K562 (cell line): ENCODE measurements at regions not wholly inside any gene's neighbourhood (a gene's known extent, or its start where the extent isn't known, plus 50 kb on each side); places are given as distances from the start of the nearest gene placed in this dataset.

Experiments used
- ATAC-seq: fragments of 200-7000 bp; cut with Tn5 transposase; 3 replicates; pipeline ENCODE4 v1.9.1; 2020; ENCODE audit warnings: moderate library complexity
- BruUV-seq: library from RNA; stranded (reverse); fragments of 400-500 nt; replicated peaks from 2 replicates; lab custom pipeline; 2021; lab: Mats Ljungman, UMichigan
- CTCF ChIA-PET: fragments of 300-600 bp; formaldehyde crosslinking; extraction: SDS; loops from one replicate; lab custom pipeline; 2021; ENCODE audit warnings: low intra/inter-chr PET ratio; lab: Yijun Ruan, JAX
- POLR2A ChIA-PET: fragments of 300-600, 350-650 bp; sonication (Branson Sonifier 250); formaldehyde crosslinking; extraction: SDS; loops from one replicate; lab custom pipeline; 2021; ENCODE audit warnings: antibody characterized with exemption, inconsistent platforms; lab: Yijun Ruan, JAX
- DNase-seq, 4 experiments: peaks; one replicate each; pipeline versions ENCODE4 v3.0.0 to v3.0.0-alpha.2; 2011 to 2018; ENCODE audit warnings: low spot score in 3 of 4, mixed read lengths in 3 of 4; ENCODE audit errors: extremely low read depth in 1 of 4
- FAIRE-seq: peaks from 2 replicates; lab custom pipeline; 2011; peaks lifted over from hg19 to GRCh38; lab: Jason Lieb, UNC
- H2AFZ ChIP-seq: 2 replicates; pipeline ENCODE4 v1.6.0; 2011; ENCODE audit warnings: low read depth, low read length, control low read depth, inconsistent platforms
- H3K27ac ChIP-seq: fragments of 200-600 bp; 3 replicates; pipeline ENCODE4 v1.8.0; 2011; ENCODE audit warnings: low read depth, mild to moderate bottlenecking, control low read depth, inconsistent platforms, low read length, moderate library complexity, mixed read lengths; ENCODE audit errors: extremely low read depth
- H3K27me3 ChIP-seq, 2 experiments: fragments of 300-600 bp in 1 of 2; 2 replicates in 1 of 2; 3 replicates in 1 of 2; pipeline versions ENCODE4 v1.6.0 to v1.8.0; 2011; ENCODE audit warnings: inconsistent platforms in 2 of 2, low read length in 2 of 2, mild to moderate bottlenecking in 1 of 2, mixed read lengths in 1 of 2, moderate library complexity in 1 of 2; ENCODE audit not compliant: control insufficient read depth in 2 of 2, insufficient read depth in 2 of 2
- H3K36me3 ChIP-seq: fragments of 300-600 bp; 3 replicates; pipeline ENCODE4 v1.8.0; 2011; ENCODE audit warnings: mild to moderate bottlenecking, low read length, inconsistent platforms; ENCODE audit not compliant: control insufficient read depth, insufficient read depth
- H3K4me1 ChIP-seq, 2 experiments: fragments of 200-600 bp in 1 of 2; replicated peaks in 1 of 2; 2 replicates in 1 of 2; 3 replicates in 1 of 2; pipeline versions ENCODE4 v1.5.1 to v1.8.0; 2011; ENCODE audit warnings: inconsistent platforms in 2 of 2, low read length in 2 of 2, mild to moderate bottlenecking in 1 of 2, mixed read lengths in 1 of 2, moderate library complexity in 1 of 2; ENCODE audit not compliant: control insufficient read depth in 2 of 2, insufficient read depth in 2 of 2
- H3K4me2 ChIP-seq: 2 replicates; pipeline ENCODE4 v1.6.1; 2011; ENCODE audit warnings: low read length, control low read depth, inconsistent platforms, mixed read lengths; ENCODE audit not compliant: insufficient read depth
- H3K4me3 ChIP-seq: fragments of 200-600 bp; sonication (generic), shearing (Covaris generic); 2 replicates; pipeline ENCODE4 v1.5.1; 2016; ENCODE audit warnings: control low read depth, inconsistent platforms
- H3K79me2 ChIP-seq: fragments of 200-600 bp; 3 replicates; pipeline ENCODE4 v1.8.0; 2011; ENCODE audit warnings: low read length, inconsistent platforms; ENCODE audit not compliant: control insufficient read depth, insufficient read depth
- H3K9ac ChIP-seq, 2 experiments: 2 replicates each; pipeline versions ENCODE4 v1.6.0 to v1.6.1; 2011; ENCODE audit warnings: low read depth in 2 of 2, low read length in 2 of 2, control low read depth in 1 of 2, inconsistent platforms in 1 of 2, mild to moderate bottlenecking in 1 of 2, mixed read lengths in 1 of 2; ENCODE audit not compliant: insufficient read depth in 1 of 2
- H3K9me1 ChIP-seq: one replicate; pipeline ENCODE4 v1.6.0; 2011; ENCODE audit warnings: inconsistent platforms, mild to moderate bottlenecking, low read length, moderate library complexity; ENCODE audit not compliant: control insufficient read depth, insufficient read depth
- H3K9me3 ChIP-seq: replicated peaks from 2 replicates; pipeline ENCODE4 v1.5.1; 2011; ENCODE audit warnings: low read depth, low read length, inconsistent platforms; ENCODE audit not compliant: control insufficient read depth, insufficient read depth
- H4K20me1 ChIP-seq: replicated peaks from 2 replicates; pipeline ENCODE4 v1.6.1; 2011; ENCODE audit warnings: low read length, inconsistent platforms, mixed read lengths; ENCODE audit not compliant: control insufficient read depth, insufficient read depth
- BACH1 ChIP-seq: fragments of 200-800 bp; sonication (Bioruptor generic); IDR thresholded peaks from 2 replicates; pipeline ENCODE4 v1.6.1; 2016; ENCODE audit warnings: missing genetic modification characterization, missing compliant biosample characterization
- CCAR2 ChIP-seq: fragments of 200-400 bp; formaldehyde crosslinking; IDR thresholded peaks from 2 replicates; pipeline ENCODE4 v1.6.1; 2017; ENCODE audit warnings: mild to moderate bottlenecking, low read depth, low read length
- GATAD2B ChIP-seq: fragments of 450-650 bp; IDR thresholded peaks from 2 replicates; pipeline ENCODE4 v1.6.1; 2017; ENCODE audit warnings: mild to moderate bottlenecking, borderline replicate concordance
- IFI16 ChIP-seq: fragments of 250-450 bp; sonication (Bioruptor Pico); IDR thresholded peaks from 2 replicates; pipeline ENCODE4 v2.1.2; 2022; ENCODE audit warnings: mild to moderate bottlenecking, inconsistent platforms
- PHF20 ChIP-seq: fragments of 450-650 bp; IDR thresholded peaks from 2 replicates; pipeline ENCODE4 v1.6.1; 2018; ENCODE audit not compliant: partially characterized antibody
- ZBTB5 ChIP-seq: fragments of 450-650 bp; IDR thresholded peaks from 2 replicates; pipeline ENCODE4 v1.6.1; 2017; ENCODE audit warnings: antibody characterized with exemption
- WGBS: fragments of 100-300 bp; shearing (Covaris generic); methylation state at CpG from one replicate; pipeline ENCODE4 v1.1.6; 2016; ENCODE audit warnings: low coverage, mixed read lengths; ENCODE audit not compliant: insufficient coverage; ENCODE audit errors: missing lambda C conversion rate; 5-methylcytosine and 5-hydroxymethylcytosine counted together
- in situ Hi-C: fragments of 300-500 bp; cut with MboI; formaldehyde crosslinking; loops from 4 replicates; pipeline ENCODE4 v1.15.0; 2018; ENCODE audit warnings: inconsistent platforms, mixed read lengths
- intact Hi-C: fragments of 100-400 bp; cut with micrococcal nuclease; formaldehyde crosslinking; loops from 2 replicates; pipeline ENCODE4 v1.14.2; 2022
- TF ChIP-seq, protein P1 (sequence below): sonication (generic); formaldehyde crosslinking; IDR thresholded peaks from 2 replicates; pipeline ENCODE4 v1.8.0; 2022; ENCODE audit warnings: mild to moderate bottlenecking, low read depth, missing genetic modification reagents
- TF ChIP-seq, protein P2 (sequence below): sonication (generic); IDR thresholded peaks from 2 replicates; pipeline ENCODE4 v1.6.1; 2016
- TF ChIP-seq, protein P3 (sequence below): sonication (generic); formaldehyde crosslinking; IDR thresholded peaks from 2 replicates; pipeline ENCODE4 v1.9.0; 2022; ENCODE audit warnings: mild to moderate bottlenecking, missing genetic modification reagents

- no TSS peak for BruUV-seq
- Histone ChIP-seq H3K4me3 (no peak overlapping the region), H3K9me1 (no peaks in the 10 kb centered on the region), H3K27me3 (no peaks in the 10 kb centered on the region), H3K4me1 (no peaks in the 10 kb centered on the region), H4K20me1 (no peaks in the 10 kb centered on the region), H3K27ac (no peak overlapping the region), H3K36me3 (no peaks in the 10 kb centered on the region), H3K4me2 (no peak overlapping the region), H3K79me2 (no peaks in the 10 kb centered on the region), H2AFZ (0 out of 2 replicates have a peak overlapping the region, but pooled peaks have one; percentile 13), H3K9ac (no peak overlapping the region), H3K9me3 (no peaks in the 10 kb centered on the region)
- ChIA-PET CTCF (no interaction called here), POLR2A (no interaction called here)
- no peak for TF ChIP-seq BACH1 (tag)
- TF ChIP-seq, protein P1, sequence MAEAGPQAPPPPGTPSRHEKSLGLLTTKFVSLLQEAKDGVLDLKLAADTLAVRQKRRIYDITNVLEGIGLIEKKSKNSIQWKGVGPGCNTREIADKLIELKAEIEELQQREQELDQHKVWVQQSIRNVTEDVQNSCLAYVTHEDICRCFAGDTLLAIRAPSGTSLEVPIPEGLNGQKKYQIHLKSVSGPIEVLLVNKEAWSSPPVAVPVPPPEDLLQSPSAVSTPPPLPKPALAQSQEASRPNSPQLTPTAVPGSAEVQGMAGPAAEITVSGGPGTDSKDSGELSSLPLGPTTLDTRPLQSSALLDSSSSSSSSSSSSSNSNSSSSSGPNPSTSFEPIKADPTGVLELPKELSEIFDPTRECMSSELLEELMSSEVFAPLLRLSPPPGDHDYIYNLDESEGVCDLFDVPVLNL (CRISPR knock-in tag), result no peak
- TF ChIP-seq GATAD2B, result no peak
- TF ChIP-seq, protein P2, sequence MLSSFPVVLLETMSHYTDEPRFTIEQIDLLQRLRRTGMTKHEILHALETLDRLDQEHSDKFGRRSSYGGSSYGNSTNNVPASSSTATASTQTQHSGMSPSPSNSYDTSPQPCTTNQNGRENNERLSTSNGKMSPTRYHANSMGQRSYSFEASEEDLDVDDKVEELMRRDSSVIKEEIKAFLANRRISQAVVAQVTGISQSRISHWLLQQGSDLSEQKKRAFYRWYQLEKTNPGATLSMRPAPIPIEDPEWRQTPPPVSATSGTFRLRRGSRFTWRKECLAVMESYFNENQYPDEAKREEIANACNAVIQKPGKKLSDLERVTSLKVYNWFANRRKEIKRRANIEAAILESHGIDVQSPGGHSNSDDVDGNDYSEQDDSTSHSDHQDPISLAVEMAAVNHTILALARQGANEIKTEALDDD, result no peak
- TF ChIP-seq IFI16, result no peak
- no peak for TF ChIP-seq PHF20
- TF ChIP-seq CCAR2, result no peak
- TF ChIP-seq ZBTB5, result no peak
- TF ChIP-seq, protein P3, sequence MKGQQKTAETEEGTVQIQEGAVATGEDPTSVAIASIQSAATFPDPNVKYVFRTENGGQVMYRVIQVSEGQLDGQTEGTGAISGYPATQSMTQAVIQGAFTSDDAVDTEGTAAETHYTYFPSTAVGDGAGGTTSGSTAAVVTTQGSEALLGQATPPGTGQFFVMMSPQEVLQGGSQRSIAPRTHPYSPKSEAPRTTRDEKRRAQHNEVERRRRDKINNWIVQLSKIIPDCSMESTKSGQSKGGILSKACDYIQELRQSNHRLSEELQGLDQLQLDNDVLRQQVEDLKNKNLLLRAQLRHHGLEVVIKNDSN (CRISPR knock-in tag), result no peak
- ATAC-seq (no peak), DNase-seq (no peak), FAIRE-seq (no peak)
- 28% methylated on average over 2 of the region's 2 CpGs for WGBS
- intact Hi-C loops (no loop called here), in situ Hi-C loops (no loop called here)
Observed at GRCh38 chr4:174575436-174575835, 53.1 kb upstream of the HPGD start.
